ENCODE measurements at regions not wholly inside any gene's neighbourhood (a gene's known extent, or its start where the extent isn't known, plus 50 kb on each side); places are given as distances from the start of the nearest gene placed in this dataset.

DNA sequence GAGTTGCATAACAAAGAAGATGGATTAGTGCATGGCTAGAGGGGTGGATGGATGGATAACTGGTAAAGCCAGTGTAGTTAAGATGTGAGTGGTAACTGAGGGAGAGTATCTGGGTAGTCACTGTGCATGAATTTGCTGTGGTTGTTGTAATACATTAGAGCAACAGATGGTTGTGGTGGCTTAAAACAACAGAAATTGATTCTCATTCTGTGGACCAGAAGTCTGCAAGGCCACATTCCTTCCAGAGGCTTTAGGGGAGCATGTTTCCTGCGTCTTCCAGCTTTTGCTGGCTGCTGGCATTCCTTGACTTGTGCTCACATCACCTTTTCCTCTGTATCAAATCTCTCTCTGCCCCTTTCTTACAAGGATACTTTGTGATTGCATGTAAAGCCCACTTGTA lies 155.4 kb downstream of the ASB1 start:
- DNase-seq (ENCODE audit: low spot score): no peak

- DNase-seq (ENCODE audit: low spot score): no peak
Measured at GRCh38 chr2:238584617-238585016, 157.9 kb downstream of the ASB1 start.

GRCh38 chr2:238585836-238586821 lies 159.4 kb downstream of the ASB1 start:
- no peak for DNase-seq (ENCODE audit: low spot score)

DNA sequence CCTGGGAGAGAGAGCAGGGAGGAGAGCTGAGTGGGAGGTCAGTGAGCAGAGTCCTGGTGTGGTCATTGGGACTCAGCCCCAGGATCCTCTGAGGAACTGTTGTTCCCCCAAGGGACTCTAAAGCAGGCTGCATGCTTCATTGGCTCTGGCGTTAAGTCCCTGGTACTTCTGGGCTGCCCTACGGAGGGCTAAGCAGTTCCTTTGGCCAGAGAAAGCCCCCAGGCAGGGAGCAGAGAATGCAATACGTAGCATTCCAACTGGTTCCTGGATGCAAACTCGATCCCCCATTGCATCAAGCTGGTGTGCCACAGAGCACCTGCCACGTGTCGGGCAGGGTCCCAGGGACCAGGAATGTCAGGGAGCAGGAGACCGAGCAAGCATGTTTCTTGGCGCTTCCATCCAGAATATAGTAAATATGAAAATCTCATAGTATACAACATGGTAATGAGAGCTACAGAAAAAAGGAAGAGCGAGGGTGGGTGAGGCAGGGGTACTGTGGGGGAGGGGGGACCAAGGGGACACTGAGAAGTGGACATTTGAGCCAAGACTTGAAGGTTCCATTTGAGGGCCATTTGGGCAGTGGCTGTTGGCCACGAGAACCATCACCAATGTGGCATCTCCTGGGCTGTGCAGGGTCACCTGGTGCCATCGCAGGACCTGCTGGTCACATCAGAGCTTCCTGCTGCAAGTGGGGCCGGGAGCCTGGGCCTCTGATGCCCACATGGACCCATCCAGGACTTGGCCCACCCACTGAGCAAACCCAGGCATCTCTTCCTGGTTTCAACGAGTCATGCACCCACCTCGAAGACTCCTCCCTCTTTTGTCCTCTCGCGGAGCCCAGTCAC lies 160.4 kb downstream of the ASB1 start:
- no peak for DNase-seq (ENCODE audit: low spot score)

- no peak for DNase-seq (ENCODE audit: low spot score)
Measured at GRCh38 chr2:238587776-238588660, 161.3 kb downstream of the ASB1 start.

- no peak for DNase-seq (ENCODE audit: low spot score)
Measured at GRCh38 chr2:238589591-238590460, 163.1 kb downstream of the ASB1 start.

DNA sequence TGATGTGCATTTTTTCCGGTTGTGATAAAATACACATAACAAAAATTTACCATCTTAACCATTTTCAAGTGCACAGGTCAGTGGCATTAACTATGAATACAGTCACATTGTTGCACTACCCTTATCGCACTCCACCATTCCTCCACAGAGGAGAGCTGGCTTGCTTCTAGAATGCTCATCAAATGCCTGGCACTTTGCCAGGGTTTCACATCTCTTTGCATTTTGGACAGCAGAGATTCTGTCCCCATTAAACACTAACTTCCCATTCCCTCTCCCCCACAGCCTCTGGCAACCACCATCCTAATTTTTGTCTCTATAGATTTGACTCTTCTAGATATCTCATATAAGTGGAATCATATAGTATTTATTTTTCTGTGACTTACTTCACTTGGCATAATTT lies 165.0 kb downstream of the ASB1 start:
- DNase-seq (ENCODE audit: low spot score): no peak

GRCh38 chr2:238593236-238593635 lies 166.5 kb downstream of the ASB1 start:
- DNase-seq (ENCODE audit: low spot score): no peak

DNA sequence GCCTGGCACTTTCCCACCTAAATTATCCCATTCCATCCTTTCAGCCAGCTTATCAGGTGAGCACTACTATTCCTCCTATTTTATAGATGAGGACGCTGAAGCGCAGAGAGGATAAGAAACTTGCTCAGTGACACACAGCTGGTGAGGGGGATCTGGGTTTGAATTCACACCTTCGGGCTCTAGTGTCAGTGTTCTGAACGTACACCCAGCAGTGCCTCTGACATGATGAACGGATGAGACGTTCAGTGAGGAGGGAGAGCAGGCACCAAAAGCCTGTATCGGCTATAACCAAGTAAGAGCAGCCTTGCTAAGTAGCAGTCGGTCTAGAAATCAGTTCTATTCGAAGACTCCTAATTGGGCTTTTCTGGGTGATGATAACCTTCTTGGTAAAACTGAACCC lies 167.0 kb downstream of the ASB1 start:
- DNase-seq (ENCODE audit: low spot score): no peak

GRCh38 chr2:238594796-238595749 lies 168.3 kb downstream of the ASB1 start:
- no peak for DNase-seq (ENCODE audit: low spot score)

GRCh38 chr2:238595750-238596570 lies 169.2 kb downstream of the ASB1 start:
- no peak for DNase-seq (ENCODE audit: low spot score)

- DNase-seq (ENCODE audit: low spot score): peak; percentile 85
Measured at GRCh38 chr2:238596571-238597551, 170.1 kb downstream of the ASB1 start.

- no peak for DNase-seq (ENCODE audit: low spot score)
Measured at GRCh38 chr2:238597638-238598528, 171.2 kb downstream of the ASB1 start.

DNA sequence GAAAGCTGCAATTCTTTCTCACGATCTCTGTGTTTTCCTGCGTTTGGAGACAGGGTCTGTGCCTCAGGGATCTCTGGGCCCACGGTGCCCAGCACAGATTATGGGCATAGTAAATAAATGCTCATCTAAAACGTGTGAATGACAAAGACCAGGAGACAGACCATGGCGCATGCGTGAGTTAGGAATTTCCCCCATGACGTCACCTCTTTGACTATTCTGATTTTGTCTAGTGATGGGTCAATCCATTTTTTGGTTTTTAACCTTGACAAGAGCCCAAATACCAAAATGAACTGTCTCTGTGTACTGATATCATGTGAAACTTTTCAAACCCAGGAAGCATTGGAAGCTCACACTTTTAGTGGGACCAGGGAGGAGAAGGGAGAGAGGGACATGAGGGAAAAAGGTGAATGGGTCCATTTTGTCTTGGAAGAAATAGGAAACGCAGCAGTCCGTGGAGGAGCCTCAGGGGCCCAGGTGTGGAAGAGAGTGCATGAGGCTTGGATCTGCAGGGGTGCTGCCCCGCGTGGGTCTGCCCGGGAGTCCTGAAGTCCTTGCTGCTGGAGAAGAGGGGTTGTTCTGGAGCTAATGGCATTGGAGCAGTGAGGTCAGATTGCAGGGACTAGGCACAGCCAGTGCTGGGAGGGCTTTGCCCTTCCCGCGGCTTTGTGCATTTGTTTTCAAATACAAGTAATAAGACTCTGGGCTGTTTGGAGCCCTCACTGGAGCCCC lies 172.2 kb downstream of the ASB1 start:
- DNase-seq (ENCODE audit: low spot score): no peak

GRCh38 chr2:238599549-238600505 lies 173.1 kb downstream of the ASB1 start:
- no peak for DNase-seq (ENCODE audit: low spot score)

Data from LoVo (cell line).